Testis (tissue), 2 donors: ENCODE measurements at regions not wholly inside any gene's neighbourhood (a gene's known extent, or its start where the extent isn't known, plus 50 kb on each side); places are given as distances from the start of the nearest gene placed in this dataset.

Experiments
- POLR2A ChIP-seq: fragments of 450-650 bp; IDR thresholded peaks from one replicate; pipeline ENCODE4 v1.6.1; 2017; ENCODE audit warnings: antibody characterized with exemption, mild to moderate bottlenecking, moderate library complexity
- TF ChIP-seq, protein P1 (sequence below), 3 experiments: fragments of 450-650 bp in 2 of 3; fragments of 200-600 bp in 1 of 3; sonication (generic) in 1 of 3; IDR thresholded peaks; one replicate each; pipeline ENCODE4 v1.5.1; 2016 to 2019; ENCODE audit warnings: antibody characterized with exemption in 3 of 3, mild to moderate bottlenecking in 2 of 3, moderate library complexity in 1 of 3

DNA sequence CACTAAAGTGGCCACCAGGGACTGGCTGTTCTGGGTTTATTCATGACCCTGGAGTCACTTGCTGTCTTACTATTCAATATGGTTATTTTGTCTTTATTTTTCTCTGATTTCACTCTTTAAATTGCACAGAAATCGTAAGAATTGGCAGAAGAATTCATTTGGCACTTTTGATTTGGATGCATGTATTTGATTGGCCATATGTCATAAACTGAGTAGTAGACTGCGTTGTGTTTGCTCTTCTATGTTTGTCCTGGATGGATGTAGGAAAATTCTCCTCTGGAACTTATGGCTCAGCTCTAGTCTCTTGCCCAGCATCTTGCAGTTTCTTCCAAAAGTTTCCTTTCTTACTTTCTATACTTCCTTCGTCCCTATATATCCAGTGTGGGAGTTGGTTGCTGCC, 452.7 kb downstream of the GATA3 start:
- TF ChIP-seq, protein P1, sequence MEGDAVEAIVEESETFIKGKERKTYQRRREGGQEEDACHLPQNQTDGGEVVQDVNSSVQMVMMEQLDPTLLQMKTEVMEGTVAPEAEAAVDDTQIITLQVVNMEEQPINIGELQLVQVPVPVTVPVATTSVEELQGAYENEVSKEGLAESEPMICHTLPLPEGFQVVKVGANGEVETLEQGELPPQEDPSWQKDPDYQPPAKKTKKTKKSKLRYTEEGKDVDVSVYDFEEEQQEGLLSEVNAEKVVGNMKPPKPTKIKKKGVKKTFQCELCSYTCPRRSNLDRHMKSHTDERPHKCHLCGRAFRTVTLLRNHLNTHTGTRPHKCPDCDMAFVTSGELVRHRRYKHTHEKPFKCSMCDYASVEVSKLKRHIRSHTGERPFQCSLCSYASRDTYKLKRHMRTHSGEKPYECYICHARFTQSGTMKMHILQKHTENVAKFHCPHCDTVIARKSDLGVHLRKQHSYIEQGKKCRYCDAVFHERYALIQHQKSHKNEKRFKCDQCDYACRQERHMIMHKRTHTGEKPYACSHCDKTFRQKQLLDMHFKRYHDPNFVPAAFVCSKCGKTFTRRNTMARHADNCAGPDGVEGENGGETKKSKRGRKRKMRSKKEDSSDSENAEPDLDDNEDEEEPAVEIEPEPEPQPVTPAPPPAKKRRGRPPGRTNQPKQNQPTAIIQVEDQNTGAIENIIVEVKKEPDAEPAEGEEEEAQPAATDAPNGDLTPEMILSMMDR (IDR thresholded peaks at IDR 0.05) = no peak
- TF ChIP-seq POLR2A = no peak
